Cardiac fibroblast (primary cell): ENCODE measurements at regions not wholly inside any gene's neighbourhood (a gene's known extent, or its start where the extent isn't known, plus 50 kb on each side); places are given as distances from the start of the nearest gene placed in this dataset.

ENCODE experiments used
- DNase-seq, 2 donors: peaks; one replicate each; pipeline versions ENCODE4 v3.0.0 to v3.0.0-alpha.2; 2010; ENCODE audit warnings: low read depth in 2 of 2
- H3K4me3 ChIP-seq, 2 donors: replicated peaks in 1 of 2; 1 replicate in 1 of 2; 2 replicates in 1 of 2; pipeline ENCODE4 v1.5.1; 2011; ENCODE audit warnings: low read depth in 2 of 2, low read length in 2 of 2, mild to moderate bottlenecking in 2 of 2, moderate library complexity in 1 of 2
- CTCF ChIP-seq: IDR thresholded peaks from one replicate; pipeline ENCODE4 v1.5.1; 2011; ENCODE audit warnings: low read depth, mild to moderate bottlenecking, low read length, inconsistent platforms

GRCh38 chr15:31887246-31887645 lies 143.1 kb upstream of the CHRNA7 start:
- TF ChIP-seq CTCF = no peak
- H3K4me3 ChIP-seq = no peak overlapping the region
- DNase-seq = no peak

- H3K4me3 ChIP-seq = no peak overlapping the region
- TF ChIP-seq CTCF = no peak
- no peak for DNase-seq
Measured at GRCh38 chr15:31892513-31892912, 137.8 kb upstream of the CHRNA7 start.

- no peak for TF ChIP-seq CTCF
- no peak for DNase-seq
- no peak overlapping the region for H3K4me3 ChIP-seq
Measured at GRCh38 chr15:31893780-31894179, 136.5 kb upstream of the CHRNA7 start.

- no peak for TF ChIP-seq CTCF
- H3K4me3 ChIP-seq = no peak overlapping the region
- DNase-seq = no peak
Measured at GRCh38 chr15:31897746-31898145, 132.6 kb upstream of the CHRNA7 start.

GRCh38 chr15:31901501-31901900 lies 128.8 kb upstream of the CHRNA7 start:
- no peak for TF ChIP-seq CTCF
- no peak for DNase-seq
- no peak overlapping the region for H3K4me3 ChIP-seq

GRCh38 chr15:31905054-31905453 lies 125.3 kb upstream of the CHRNA7 start:
- no peak for TF ChIP-seq CTCF
- no peak overlapping the region for H3K4me3 ChIP-seq
- no peak for DNase-seq

- no peak overlapping the region for H3K4me3 ChIP-seq
- TF ChIP-seq CTCF = no peak
- DNase-seq = no peak
Measured at GRCh38 chr15:31925541-31925940, 104.8 kb upstream of the CHRNA7 start.
